Fibroblast of villous mesenchyme (primary cell): ENCODE measurements at regions not wholly inside any gene's neighbourhood (a gene's known extent, or its start where the extent isn't known, plus 50 kb on each side); places are given as distances from the start of the nearest gene placed in this dataset.

Source experiments
- DNase-seq: peaks from one replicate; pipeline ENCODE4 v3.0.0-alpha.2; 2010; ENCODE audit warnings: low read depth
- H3K4me3 ChIP-seq: 2 replicates; pipeline ENCODE4 v1.5.1; 2011; ENCODE audit warnings: low read depth, mild to moderate bottlenecking, low read length
- TF ChIP-seq, protein P1 (sequence below): IDR thresholded peaks from 2 replicates; pipeline ENCODE4 v1.5.1; 2012; ENCODE audit warnings: low read depth, mild to moderate bottlenecking, low read length; ENCODE audit not compliant: insufficient read depth

DNA sequence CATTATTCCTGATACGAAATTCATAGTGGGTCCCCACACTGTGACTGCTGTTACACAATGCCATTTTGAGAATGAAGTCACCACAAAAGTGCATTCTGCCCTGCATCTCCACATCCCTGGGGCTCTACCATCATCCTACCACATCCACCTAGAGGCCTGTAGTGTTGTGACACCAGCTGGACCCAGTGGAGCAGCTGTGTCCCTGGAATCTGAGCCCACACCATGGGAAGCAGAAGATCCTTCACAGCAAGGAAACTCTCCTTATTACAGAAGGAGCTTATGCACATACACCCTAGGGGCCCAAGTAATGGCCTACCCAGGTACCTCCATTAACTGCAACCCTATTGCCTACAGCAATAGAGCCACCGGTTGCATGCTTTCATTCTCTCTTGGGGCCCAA is 566.6 kb upstream of the EPHA7 start:
- TF ChIP-seq, protein P1, sequence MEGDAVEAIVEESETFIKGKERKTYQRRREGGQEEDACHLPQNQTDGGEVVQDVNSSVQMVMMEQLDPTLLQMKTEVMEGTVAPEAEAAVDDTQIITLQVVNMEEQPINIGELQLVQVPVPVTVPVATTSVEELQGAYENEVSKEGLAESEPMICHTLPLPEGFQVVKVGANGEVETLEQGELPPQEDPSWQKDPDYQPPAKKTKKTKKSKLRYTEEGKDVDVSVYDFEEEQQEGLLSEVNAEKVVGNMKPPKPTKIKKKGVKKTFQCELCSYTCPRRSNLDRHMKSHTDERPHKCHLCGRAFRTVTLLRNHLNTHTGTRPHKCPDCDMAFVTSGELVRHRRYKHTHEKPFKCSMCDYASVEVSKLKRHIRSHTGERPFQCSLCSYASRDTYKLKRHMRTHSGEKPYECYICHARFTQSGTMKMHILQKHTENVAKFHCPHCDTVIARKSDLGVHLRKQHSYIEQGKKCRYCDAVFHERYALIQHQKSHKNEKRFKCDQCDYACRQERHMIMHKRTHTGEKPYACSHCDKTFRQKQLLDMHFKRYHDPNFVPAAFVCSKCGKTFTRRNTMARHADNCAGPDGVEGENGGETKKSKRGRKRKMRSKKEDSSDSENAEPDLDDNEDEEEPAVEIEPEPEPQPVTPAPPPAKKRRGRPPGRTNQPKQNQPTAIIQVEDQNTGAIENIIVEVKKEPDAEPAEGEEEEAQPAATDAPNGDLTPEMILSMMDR = no peak
- no peak for DNase-seq
- H3K4me3 ChIP-seq = no peak overlapping the region

DNA sequence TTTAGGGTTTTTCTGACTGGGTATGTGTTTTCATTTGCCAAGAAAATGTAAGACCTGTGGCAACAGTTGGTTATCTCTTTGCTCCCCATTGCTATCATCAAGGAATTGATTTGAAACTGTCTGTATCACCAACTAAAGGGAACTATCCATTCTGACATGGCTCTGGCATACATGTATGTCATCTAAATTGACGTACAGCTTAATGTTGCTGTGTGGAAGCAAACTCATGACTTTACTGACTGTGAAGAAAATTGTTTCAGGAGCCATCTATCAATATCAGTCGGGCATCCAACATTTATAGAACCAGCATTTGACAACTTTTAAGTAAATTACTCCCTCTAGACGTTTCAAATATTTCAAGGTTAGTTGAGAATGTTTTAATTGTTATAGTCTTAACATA is 555.8 kb upstream of the EPHA7 start:
- no peak overlapping the region for H3K4me3 ChIP-seq
- no peak for DNase-seq
- TF ChIP-seq, protein P1 = no peak

DNA sequence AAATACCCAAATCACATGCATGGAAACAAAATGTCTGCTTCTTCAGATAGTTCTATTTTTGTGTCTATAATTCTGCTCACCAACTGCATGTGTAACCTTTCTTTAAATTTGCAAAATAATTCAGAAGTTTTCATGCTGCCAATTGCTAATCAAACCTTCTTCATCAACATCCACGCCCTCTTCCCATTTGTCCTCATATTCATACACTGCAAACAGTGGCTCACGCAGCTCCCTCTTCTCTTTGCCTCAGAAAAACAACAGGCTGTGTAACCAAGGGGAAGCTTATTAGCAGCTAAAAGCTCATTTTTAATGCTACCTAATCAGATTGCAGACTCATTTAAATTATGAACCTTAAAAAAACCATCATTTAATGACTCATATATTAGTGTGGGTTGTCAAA is 555.0 kb upstream of the EPHA7 start:
- no peak for DNase-seq
- TF ChIP-seq, protein P1 = no peak

DNA sequence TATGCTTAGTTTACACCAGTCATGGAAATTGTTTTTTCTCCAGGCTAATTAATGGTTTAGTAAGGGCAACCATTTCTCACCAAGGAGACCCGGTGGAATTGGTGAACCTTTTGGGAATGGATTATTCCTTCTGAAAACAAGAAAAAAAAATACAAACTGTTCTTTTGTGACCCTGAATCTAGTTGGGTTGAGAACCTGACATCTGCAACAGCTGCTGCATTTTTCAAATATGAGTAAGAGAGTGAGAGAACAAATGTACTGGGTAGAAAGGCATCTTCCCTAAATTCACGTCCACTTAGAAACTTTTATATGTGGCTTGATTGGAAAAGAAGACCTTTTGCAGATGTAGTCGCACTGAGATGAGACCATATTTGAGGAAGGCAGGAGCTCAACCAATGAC is 553.4 kb upstream of the EPHA7 start:
- TF ChIP-seq, protein P1 = no peak

More for the DNA sequence above, 555.0 kb upstream of the EPHA7 start:
- no peak overlapping the region for H3K4me3 ChIP-seq

DNA sequence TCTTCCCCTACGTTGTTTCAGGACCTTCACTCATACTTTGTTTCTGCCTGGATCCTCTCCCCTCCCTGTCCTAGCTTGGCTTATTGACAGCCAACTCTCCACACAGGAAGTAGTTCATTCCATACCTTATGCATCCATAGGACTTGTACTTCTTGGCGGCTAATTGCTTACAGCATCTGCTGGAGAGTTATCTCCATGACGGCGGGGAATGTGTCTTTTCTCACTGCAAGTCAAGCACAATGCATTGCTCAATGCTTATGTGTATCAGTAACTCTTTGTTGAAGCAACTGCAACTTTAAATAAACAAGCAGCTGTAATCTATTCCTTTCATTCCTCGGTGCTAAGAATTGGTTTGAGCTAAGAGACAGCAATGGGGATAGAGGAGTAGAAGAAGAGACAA is 551.3 kb upstream of the EPHA7 start:
- DNase-seq = no peak
- TF ChIP-seq, protein P1 = no peak
- no peak overlapping the region for H3K4me3 ChIP-seq

More for the DNA sequence above, 553.4 kb upstream of the EPHA7 start:
- no peak overlapping the region for H3K4me3 ChIP-seq
- no peak for DNase-seq

DNA sequence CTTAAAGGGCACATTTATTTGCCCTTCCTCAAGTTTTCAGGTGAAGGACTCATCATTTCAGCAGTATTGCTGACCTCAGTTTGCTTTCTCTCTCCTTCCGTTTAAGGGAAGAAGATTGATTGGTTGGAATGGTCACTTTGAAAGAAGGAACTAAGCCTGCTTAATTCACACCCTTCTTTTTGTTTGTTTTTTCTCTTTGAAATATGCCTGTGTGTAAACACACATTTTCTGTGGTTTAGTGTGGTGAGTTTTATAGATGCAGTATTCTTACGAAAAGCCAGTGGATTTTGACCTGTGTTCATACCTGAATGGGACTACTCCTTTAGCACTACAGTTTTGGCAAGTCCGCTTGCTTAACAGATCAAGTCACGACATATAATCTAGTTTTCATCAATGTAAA is 548.8 kb upstream of the EPHA7 start:
- TF ChIP-seq, protein P1 = no peak
- no peak for DNase-seq
- H3K4me3 ChIP-seq = no peak overlapping the region

DNA sequence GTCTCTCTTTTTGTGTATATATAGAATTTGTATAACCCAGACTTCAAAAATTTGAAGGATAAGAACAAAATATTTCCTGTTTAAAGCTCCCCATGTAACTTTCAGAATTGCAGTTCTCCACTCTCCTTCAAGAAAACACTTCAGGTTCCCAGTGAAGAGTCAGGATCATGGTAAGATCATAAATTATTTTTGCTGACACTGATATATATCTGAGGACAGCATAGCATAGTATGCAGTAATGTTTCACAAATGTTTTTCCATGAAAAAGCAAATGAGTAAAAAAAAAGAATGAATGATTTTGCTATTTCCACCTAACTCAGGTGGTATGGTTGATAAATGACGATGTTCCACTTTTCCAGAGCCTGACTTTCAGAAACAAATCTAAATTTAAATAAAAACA is 545.6 kb upstream of the EPHA7 start:
- DNase-seq = no peak
- no peak overlapping the region for H3K4me3 ChIP-seq
- TF ChIP-seq, protein P1 = no peak
